ENCODE measurements at regions not wholly inside any gene's neighbourhood (a gene's known extent, or its start where the extent isn't known, plus 50 kb on each side); places are given as distances from the start of the nearest gene placed in this dataset.
"Not testable (repeated sequence)": the region's sequence is repeated elsewhere in the genome, so short reads cannot be mapped to it uniquely, and the experiment has no call there.

DNA sequence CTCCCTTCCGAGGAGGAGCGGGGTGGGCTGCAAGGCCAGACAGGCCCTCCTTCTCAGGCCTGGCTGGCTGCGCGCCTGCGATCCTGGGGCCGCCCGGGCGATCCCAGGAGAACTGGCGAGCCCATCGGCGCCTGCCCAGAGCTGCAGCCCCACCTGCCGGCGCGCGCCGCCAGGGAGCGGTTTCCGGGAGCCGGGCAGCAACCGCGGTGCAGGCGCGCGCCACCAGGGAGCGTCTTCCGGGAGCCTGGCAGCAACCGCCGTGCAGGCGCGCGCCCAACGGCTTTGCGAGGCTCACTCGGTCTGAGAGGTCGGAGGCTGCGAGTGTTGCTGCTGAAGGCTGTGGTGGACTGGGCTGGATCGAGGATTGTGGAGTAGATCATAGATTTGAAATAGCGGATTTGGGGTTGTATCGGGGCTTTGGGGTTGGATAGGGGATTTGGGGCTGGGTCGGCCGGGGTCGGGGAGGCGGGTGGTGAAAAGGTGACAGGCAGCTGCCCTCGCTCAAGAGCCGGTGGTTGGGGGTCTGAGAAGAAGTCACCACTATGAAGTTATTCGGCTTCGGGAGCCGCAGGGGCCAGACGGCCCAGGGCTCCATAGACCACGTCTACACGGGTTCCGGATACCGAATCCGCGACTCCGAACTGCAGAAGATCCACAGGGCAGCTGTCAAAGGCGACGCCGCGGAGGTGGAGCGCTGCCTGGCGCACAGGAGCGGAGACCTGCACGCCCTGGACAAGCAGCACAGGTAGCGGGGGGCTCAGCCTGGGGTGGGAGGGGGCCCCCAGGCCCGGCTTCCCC is 668.9 kb downstream of the SPATA31A6 start (continued):
- TF ChIP-seq, protein P1, sequence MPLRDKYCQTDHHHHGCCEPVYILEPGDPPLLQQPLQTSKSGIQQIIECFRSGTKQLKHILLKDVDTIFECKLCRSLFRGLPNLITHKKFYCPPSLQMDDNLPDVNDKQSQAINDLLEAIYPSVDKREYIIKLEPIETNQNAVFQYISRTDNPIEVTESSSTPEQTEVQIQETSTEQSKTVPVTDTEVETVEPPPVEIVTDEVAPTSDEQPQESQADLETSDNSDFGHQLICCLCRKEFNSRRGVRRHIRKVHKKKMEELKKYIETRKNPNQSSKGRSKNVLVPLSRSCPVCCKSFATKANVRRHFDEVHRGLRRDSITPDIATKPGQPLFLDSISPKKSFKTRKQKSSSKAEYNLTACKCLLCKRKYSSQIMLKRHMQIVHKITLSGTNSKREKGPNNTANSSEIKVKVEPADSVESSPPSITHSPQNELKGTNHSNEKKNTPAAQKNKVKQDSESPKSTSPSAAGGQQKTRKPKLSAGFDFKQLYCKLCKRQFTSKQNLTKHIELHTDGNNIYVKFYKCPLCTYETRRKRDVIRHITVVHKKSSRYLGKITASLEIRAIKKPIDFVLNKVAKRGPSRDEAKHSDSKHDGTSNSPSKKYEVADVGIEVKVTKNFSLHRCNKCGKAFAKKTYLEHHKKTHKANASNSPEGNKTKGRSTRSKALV (CRISPR knock-in tag; IDR thresholded peaks at IDR 0.05): peak; percentile 62; the same call in 1 of the 2 replicates
- TF ChIP-seq TBX2 (CRISPR knock-in tag; IDR thresholded peaks at IDR 0.05; ENCODE audit: borderline replicate concordance) (peak; percentile 40; the same call in 1 of the 2 replicates), KAT8 (CRISPR knock-in tag; IDR thresholded peaks at IDR 0.05) (0 out of 2 replicates have a peak, but pooled peaks have one; percentile 18), KLF15 (CRISPR knock-in tag; IDR thresholded peaks at IDR 0.05; ENCODE audit: borderline replicate concordance) (0 out of 2 replicates have a peak, but pooled peaks have one; percentile 33), SALL1 (CRISPR knock-in tag; IDR thresholded peaks at IDR 0.05) (peak; percentile 35), ZFP91 (CRISPR knock-in tag; IDR thresholded peaks at IDR 0.05; ENCODE audit: borderline replicate concordance) (peak; percentile 63; the same call in 1 of the 2 replicates), LCORL (CRISPR knock-in tag; IDR thresholded peaks at IDR 0.05) (0 out of 2 replicates have a peak, but pooled peaks have one; percentile 17), RAD21 (CRISPR knock-in tag; IDR thresholded peaks at IDR 0.05) (peak; percentile 87), POLR2AphosphoS5 (IDR thresholded peaks at IDR 0.05; ENCODE audit: low read depth, low read length) (0 out of 2 replicates have a peak, but pooled peaks have one; percentile 34), PHF8 (CRISPR knock-in tag; IDR thresholded peaks at IDR 0.05) (peak; percentile 24; the same call in 1 of the 2 replicates), REPIN1 (CRISPR knock-in tag; IDR thresholded peaks at IDR 0.05; ENCODE audit: borderline replicate concordance, low read depth) (0 out of 2 replicates have a peak, but pooled peaks have one; percentile 27), SRY (CRISPR knock-in tag; IDR thresholded peaks at IDR 0.05) (0 out of 2 replicates have a peak, but pooled peaks have one; percentile 19), ARID4A (CRISPR knock-in tag; IDR thresholded peaks at IDR 0.05; ENCODE audit: borderline replicate concordance) (peak; percentile 59), POLR2G (IDR thresholded peaks at IDR 0.05; ENCODE audit: low read depth, low read length) (peak; percentile 34)
- TF ChIP-seq, protein P2, sequence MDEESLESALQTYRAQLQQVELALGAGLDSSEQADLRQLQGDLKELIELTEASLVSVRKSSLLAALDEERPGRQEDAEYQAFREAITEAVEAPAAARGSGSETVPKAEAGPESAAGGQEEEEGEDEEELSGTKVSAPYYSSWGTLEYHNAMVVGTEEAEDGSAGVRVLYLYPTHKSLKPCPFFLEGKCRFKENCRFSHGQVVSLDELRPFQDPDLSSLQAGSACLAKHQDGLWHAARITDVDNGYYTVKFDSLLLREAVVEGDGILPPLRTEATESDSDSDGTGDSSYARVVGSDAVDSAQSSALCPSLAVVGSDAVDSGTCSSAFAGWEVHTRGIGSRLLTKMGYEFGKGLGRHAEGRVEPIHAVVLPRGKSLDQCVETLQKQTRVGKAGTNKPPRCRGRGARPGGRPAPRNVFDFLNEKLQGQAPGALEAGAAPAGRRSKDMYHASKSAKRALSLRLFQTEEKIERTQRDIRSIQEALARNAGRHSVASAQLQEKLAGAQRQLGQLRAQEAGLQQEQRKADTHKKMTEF (CRISPR knock-in tag; IDR thresholded peaks at IDR 0.05): 0 out of 2 replicates have a peak, but pooled peaks have one; percentile 36
- TF ChIP-seq LCORL (IDR thresholded peaks at IDR 0.05): not testable (repeated sequence)
- TF ChIP-seq, protein P3, sequence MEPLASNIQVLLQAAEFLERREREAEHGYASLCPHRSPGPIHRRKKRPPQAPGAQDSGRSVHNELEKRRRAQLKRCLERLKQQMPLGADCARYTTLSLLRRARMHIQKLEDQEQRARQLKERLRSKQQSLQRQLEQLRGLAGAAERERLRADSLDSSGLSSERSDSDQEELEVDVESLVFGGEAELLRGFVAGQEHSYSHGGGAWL (CRISPR knock-in tag; IDR thresholded peaks at IDR 0.05): 0 out of 2 replicates have a peak, but pooled peaks have one; percentile 39
